ENCODE measurements at regions not wholly inside any gene's neighbourhood (a gene's known extent, or its start where the extent isn't known, plus 50 kb on each side); places are given as distances from the start of the nearest gene placed in this dataset.

DNA sequence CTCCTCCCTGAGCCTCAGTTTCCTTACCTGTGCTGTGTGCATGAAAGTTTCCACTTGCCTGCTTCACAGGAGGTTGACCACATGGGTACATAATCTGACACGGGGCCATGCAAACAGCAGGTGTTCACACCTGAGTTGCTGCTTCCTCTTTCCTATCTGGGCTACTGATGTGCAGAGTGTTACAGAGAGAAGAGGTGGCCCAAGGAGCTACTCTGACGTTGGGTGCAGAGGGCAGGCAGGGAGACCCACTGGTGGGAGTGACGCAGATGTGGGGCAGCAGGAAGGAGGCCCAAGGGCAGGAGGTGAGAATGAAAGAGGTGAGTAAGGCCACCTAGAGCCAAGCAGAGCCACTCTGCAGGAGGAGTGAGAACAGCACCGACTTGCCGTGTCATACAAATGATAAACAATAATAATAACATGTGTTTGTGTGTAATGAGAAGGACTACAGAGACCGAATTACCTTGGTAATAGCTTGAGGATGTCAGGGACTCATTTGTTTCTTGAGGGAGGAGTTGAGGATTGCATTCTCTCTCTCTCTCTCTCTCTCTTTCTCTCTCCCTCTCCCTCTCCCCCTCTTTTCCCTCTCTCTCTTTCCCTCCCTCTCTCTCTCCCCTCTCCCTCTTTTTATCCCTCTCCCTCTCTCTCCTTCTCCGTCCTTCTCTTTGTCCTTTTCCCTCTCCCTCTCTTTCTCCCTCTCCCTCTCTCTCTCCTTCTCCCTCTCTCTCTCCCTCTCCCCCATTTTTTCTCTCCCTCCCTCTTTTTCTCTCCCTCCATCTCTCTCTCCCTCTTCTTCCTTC is 87.4 kb upstream of the IGSF21 start:
- no peak for DNase-seq

DNA sequence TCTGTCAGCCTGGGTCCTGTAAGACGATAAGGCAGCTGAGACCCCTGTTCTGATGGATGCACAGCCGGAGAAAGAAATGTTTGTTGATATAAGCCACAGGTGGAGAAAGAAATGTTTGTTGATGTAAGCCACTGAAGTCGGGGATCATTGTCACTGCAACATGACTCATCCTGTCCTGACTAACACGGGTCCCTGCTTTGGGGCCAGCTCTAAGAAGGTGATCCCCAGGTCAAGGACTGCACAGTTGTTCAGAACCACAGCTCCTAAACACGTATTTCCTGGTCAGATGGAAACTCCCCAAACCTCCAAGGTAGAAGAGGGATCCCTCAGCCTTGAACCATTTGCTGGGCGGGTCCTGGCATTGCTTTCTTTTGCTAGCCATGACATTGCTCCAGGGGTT is 86.4 kb upstream of the IGSF21 start:
- no peak for DNase-seq

DNA sequence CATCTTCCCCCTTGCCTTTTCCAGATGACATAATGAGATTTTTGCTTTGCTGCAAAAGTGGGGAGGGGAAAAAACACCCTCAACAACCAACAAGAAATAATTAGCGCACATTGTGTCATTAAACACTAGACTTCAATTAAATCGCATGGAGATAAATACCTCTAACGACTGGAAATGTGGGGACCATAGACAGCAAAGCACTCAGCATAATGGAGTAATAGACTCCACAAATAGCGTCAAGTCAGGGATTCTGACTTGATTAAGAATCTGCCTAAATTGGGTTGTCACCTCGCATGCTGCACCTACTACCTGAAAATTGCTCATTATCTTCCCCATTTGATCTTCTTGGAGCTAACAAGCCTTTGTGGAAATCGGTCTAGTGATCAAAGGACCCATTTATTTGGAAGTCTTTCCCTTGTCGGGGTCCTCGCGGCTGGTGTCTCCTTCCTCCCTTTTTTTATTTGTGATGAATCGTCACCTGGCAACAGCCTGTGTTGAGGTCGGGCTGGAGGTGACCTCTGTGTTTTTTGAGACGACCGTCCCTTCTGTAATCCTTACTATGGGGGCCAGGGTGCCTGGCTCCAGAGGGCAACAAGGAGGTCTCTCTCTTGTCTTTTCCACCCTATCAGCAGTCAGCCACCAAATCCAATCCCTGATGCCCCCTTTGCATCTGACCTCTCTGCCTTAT is 75.3 kb upstream of the IGSF21 start:
- DNase-seq = no peak

DNA sequence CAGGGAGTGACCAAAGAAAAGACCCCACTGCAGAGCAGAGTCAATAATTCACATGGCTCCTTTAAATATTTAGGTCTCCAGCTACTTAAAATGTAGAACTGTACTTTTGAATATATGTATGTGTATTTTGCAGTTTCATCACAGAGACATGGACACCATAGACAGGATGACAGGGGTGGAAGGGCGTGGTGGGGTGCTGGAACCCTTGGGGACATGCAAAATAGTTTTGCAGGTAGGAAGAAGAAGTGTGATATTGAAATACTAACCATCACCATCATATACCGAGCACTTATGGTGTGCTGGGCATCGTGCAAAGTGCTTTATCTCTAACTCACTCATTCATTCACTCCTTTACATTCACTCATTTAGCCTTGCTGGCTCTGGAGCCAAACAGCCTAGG is 72.5 kb upstream of the IGSF21 start:
- no peak for DNase-seq

DNA sequence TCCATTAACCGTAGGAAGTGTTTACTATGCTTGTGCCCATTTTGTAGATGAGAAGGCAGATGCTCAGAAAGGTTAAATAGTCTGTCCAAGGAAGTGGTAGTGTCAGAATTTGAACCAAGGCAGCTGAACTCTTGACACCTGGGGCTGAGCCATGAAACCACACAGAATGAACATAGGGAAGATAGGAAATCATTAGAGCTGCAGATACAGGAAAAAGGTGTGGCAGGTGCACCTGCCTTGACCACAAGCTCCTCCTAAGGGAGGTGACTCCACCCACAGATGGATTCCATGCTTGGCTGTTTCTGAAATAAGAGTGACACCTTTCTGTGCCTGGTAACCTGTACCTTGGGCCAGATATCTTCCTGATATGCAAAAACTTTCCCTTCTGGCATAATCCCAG is 69.9 kb upstream of the IGSF21 start:
- DNase-seq = no peak

DNA sequence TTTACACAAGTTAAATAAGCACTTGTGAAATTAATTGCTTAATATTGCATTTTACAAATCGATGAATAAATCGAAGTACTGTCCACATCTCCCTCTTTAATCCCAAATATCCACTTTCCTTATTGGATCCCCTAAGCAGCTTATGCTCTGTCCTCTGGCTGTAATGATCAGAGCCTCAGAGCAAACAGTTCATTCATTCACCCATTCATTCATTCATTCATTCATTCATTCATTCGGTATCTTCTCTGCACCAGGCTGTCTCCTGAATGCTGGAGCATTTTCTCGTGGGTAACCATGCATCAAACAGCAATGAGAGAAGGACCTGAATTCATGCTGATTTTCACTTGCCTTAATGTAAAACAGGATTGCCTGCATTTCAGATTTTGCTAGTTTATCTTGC is 69.5 kb upstream of the IGSF21 start:
- DNase-seq = no peak

DNA sequence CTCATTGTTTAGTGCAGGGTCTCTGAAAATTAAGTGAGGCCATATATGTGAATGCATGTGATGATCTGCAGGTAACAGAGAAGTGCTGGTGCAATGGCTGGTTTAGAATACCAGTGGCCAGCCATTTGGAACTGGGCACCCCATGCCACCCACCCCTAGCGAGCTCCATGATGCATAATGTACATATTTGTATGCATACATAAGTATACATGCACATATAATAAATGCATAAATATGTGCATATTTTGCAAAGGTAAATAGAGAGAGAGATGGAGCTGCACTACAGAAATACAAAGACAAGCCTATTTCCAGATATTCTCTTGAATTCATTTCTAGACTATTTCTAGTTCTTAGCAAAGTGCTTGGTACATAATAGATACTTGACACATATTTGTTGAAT is 68.5 kb upstream of the IGSF21 start:
- no peak for DNase-seq

DNA sequence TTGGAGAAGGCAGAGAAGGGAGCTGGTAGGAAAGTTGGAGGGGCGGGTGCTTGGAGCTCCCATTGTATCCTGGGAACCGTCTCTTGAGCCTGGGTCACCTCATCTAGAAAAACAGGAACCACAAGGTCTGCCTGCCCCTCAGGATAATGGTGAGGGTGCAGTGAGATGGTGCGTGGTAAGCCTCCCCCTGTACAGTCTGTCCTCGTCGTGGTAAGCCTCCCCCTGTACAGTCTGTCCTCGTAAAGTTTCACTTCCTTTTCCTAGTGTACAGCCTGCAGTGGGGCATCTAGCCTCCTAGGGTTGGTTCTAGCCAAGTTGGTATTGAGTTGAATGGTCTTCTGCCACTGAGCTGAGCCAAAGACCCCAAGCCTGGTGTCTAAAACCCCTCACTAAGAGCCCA is 66.5 kb upstream of the IGSF21 start:
- DNase-seq = no peak

DNA sequence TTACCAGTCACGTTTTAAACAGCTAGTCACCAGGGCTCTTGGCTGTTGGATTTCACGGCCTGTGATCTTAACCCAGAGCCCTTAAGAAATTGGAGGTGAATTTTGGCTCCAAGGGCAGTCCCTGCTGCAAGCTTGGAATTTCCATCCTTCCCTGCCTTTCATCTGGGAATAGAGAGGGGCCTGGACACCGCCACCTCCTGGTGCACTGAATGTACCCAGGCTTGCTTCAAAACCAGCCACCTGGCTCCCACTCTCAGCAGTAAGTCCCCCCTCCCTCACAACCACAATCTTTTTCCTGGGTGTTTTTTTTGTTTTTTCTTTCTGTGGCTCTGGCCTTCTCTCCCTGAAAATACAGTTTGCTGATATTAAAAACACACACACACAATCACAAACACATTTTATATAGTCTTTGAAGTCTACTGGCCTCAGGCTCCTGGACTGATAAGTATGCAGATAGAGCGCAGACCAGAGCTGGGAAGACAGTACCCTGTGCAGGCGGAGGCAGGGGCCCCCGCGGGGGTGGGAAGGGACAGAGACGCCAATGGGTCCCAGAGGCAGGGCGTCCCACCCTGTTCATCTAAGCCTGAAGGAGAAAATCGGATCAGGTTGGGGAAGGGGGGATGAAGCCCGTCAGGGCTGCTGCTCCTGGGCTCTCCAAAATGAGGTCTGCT is 65.8 kb upstream of the IGSF21 start:
- no peak for DNase-seq

DNA sequence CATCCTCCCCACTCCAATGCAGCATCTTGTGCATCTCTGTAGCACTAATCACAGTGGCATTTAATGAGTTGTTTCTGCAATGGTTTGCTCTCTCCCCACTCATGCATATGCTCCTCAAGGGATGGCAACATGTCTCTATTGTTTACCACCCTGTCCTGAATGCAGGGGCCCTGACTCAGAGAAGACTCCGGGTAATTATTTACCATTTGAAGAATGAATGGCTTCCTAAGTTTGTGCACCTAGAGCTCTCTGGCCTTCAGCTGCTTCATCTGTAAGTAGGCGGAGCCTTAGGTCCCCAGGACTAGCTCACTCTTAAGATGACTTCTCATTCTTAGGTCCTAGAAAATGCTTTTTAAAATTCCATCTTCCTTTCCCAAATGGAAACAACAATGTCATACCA is 63.7 kb upstream of the IGSF21 start:
- no peak for DNase-seq

DNA sequence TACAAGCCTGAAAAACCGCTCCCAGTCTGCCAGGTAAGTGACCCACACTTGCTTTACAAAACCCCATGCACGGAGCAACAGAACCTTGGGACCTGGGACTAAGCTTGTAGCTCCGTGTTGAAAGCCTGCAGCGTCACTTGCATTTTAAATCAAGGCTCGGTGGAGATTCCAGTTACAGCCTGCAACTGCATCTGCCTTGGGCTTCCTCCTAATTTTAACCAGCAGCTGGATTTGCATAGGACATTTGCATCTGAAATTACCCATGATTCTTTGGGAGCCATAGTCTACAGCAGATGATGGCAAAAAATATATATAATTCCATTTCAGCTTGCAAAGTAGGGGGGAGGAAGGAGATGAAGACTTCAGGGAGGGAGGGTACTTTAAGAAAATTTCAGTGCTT is 62.4 kb upstream of the IGSF21 start:
- no peak for DNase-seq

DNA sequence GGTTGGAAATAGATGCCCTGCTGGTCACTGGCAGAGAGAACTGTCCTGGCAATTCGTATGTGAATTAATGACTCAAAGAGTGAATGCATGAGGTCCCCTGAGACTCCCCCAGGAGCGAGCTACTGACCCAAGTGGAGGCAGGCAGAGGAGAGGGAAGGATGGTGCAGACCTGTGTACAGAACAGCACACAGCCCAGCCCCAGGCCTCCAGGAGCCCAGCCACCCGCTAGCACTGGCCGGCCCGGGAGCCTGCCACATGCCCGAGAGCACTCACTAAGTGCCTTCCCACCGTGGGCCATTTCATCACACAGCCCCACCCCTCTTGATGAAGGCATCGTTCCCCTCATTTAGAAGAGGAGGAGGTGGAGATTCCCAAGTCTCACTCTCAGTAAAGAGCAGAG is 62.0 kb upstream of the IGSF21 start:
- DNase-seq = no peak

DNA sequence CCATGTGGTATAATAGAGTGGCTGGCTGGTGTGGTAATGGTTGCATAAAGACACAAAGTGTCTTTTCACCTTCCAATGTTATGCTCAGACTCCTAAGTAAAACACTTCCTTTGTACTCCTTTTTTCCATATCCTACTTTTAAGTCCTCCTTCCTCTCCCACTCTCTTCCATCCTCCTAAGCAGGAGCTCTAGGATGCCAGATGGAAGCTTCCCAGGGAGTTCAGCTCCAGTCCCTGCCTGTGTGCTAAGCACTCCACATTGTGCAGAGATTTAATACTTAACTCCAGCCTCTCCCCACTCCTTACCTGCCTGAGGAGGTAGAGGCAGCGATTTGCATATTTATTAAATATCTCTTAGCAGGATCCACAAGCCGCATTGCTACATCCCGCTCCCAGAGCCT is 60.5 kb upstream of the IGSF21 start:
- no peak for DNase-seq

DNA sequence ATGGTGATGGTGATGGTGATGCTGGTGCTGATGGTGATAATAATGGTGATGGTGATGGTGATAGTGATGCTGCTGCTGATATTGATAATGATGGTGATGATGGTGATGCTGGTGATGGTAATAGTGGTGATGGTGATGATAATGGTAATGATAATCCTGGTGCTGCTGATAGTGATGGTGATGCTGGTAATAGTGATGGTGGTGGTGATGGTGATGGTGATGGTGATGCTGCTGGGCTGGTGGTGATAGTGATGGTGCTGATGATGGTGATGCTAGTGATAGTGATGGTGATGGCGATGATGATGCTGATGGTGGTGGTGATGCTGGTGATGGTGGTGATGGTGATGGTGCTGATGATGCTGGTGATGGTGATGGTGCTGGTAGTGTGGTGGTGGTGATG is 58.4 kb upstream of the IGSF21 start:
- DNase-seq = no peak

DNA sequence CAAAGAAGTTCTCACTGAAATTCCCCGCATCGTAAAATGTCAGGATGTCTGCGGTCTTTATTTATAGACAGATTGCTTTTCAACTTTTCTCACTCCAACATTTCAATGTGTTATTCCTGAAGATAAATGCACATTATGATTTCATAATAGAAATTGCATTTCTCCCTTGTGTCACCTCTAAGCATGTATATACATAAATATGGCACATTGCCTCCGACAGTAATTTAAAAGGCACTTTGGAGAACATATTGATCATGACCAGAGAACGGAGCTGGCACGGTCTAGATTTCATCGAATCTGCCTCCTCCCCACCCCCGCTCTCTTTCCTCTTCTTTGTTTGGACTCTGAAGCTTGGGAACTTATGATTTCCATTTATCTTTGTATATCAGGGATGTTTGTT is 54.9 kb upstream of the IGSF21 start:
- DNase-seq = no peak

DNA sequence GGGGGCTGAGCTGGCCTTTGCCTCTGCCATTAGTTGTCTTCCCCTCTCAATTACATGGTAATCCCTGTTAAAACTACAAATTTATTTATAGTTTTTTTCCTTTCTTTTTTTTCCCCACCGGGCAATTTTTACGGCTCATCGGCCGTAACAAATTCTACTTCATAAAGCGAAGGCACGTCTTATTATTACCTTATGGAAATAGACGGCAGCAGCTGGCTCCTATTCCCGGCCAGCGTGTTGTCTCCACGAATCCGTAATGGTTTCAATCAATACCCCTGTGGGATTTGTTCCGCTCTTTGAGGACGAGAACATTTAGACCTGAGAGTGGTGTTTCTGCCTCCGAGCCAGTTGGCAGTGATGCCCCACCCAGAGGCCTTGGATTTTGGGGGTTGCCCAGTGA is 52.4 kb upstream of the IGSF21 start:
- DNase-seq = no peak

DNA sequence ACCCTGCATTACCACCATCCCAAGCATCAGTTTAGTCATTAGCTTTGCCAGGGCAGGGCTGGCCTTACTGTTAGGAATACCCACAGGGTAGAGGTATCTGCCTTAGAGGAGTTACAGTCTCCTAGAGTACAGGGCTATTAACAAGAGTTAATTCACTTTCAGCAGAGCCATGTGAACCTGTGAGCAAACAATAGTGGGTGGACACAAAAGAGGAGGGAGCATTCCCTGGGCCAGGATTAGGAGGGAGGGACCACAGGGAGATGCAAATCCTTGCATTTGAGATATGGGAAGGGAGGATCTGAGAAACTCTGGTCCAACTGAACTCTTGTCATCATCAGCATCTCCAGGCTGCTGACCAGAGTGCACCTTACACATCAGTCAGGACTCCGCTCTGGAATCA is 51.1 kb upstream of the IGSF21 start:
- no peak for DNase-seq

DNA sequence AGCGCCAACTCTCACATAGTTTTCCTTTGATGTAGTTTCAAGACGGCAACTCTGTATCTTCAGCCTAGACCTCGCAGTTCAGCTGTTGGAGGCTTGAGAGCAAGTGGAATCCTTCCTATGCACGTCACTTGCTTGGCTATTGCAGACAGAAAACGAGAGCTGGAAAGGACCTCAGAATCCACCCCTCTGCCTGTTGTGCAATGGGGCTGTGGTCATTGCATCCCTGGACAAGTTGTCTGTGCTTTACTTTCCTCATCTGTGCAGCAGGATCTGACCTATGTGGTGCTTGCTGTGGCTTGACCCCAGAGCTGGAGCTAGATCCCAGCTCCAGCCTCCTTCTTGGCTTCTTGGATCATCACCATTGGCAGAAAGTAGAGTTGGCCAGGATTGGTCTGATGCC is 50.0 kb upstream of the IGSF21 start:
- no peak for DNase-seq

Data from hematopoietic multipotent progenitor cell treated with erythropoietin and hydrocortisone succinate and interleukin-3 and kit ligand, for 8 days (in vitro differentiated cells).